Peyer's patch (tissue), 4 donors: ENCODE measurements at regions not wholly inside any gene's neighbourhood (a gene's known extent, or its start where the extent isn't known, plus 50 kb on each side); places are given as distances from the start of the nearest gene placed in this dataset.
A peak's percentile ranks its signal among the peaks of the same experiment; 100 is the strongest.
"Not testable (repeated sequence)": the region's sequence is repeated elsewhere in the genome, so short reads cannot be mapped to it uniquely, and the experiment has no call there.

Source experiments
- DNase-seq, 3 donors: peaks; one replicate each; pipeline ENCODE4 v3.0.0-alpha.2; 2017 to 2019
- H3K27ac ChIP-seq, 4 donors: fragments of 200-600 bp; sonication (generic); one replicate each; pipeline ENCODE4 v1.5.1; 2016 to 2019
- H3K27me3 ChIP-seq, 2 donors: fragments of 200-600 bp; sonication (generic); one replicate each; pipeline ENCODE4 v1.5.1; 2019
- H3K36me3 ChIP-seq, 3 donors: fragments of 200-600 bp; sonication (generic); one replicate each; pipeline ENCODE4 v1.5.1; 2016 to 2019
- H3K4me1 ChIP-seq, 4 donors: fragments of 200-600 bp; sonication (generic); one replicate each; pipeline ENCODE4 v1.5.1; 2016 to 2019
- H3K4me3 ChIP-seq, 4 donors: fragments of 200-600 bp; sonication (generic); 1 replicate in 3 of 4; 2 replicates in 1 of 4; pipeline ENCODE4 v1.5.1; 2016 to 2019; ENCODE audit warnings: mild to moderate bottlenecking in 1 of 4
- H3K9me3 ChIP-seq, 4 donors: fragments of 200-600 bp; sonication (generic); one replicate each; pipeline ENCODE4 v1.5.1; 2016 to 2019; ENCODE audit warnings: mild to moderate bottlenecking in 1 of 4
- POLR2A ChIP-seq, 2 donors: fragments of 450-650 bp; IDR thresholded peaks; one replicate each; pipeline ENCODE4 v1.5.1; 2017; ENCODE audit warnings: antibody characterized with exemption in 2 of 2, mild to moderate bottlenecking in 2 of 2, moderate library complexity in 2 of 2
- TF ChIP-seq, protein P1 (sequence below), 6 experiments: fragments of 450-650 bp in 4 of 6; fragments of 200-600 bp in 2 of 6; sonication (generic) in 1 of 6; IDR thresholded peaks; one replicate each; pipeline ENCODE4 v1.5.1; 2017 to 2019; ENCODE audit warnings: antibody characterized with exemption in 6 of 6, mild to moderate bottlenecking in 3 of 6, moderate library complexity in 1 of 6

DNA sequence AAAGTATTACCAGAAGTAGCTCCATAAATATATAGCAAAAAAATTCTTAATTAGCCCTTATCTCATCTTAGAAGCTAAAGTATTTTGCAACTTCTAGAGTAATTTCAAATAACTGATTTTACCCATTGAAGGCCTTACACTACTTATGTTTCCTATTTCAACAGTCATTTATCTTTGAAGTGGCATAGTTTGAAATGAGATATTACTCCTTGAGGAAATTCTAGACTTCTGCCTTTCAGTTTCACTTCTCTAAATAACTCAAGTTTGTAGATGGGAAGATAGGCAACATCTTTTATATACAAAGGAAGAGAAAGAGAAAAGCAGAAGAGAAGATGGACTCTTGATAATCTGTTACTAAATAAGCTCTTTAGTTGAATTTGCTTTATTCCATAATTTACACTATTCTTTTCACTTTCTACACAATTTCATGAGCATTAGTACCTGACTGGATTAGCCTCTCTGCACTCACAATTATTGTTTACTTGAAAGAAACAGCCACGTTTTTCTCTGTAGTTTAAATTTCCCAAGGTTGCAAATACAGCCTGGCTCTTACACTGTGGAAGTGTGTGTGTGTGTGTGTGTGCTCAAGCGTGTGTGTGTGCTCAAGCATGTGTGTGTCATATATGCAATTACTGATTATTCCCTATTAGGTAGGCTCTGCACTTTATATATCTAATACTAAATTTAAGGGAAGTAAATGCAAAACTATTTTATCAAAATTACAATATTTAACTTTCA lies 60.6 kb upstream of the EMB start:
- no peaks in the 10 kb centered on the region for H3K27me3 ChIP-seq
- H3K36me3 ChIP-seq: no peaks in the 10 kb centered on the region
- no peak for DNase-seq
- H3K4me1 ChIP-seq: no peaks in the 10 kb centered on the region
- peak overlapping the region in 1 of 4 donors; percentile 32 for H3K27ac ChIP-seq
- TF ChIP-seq, protein P1, sequence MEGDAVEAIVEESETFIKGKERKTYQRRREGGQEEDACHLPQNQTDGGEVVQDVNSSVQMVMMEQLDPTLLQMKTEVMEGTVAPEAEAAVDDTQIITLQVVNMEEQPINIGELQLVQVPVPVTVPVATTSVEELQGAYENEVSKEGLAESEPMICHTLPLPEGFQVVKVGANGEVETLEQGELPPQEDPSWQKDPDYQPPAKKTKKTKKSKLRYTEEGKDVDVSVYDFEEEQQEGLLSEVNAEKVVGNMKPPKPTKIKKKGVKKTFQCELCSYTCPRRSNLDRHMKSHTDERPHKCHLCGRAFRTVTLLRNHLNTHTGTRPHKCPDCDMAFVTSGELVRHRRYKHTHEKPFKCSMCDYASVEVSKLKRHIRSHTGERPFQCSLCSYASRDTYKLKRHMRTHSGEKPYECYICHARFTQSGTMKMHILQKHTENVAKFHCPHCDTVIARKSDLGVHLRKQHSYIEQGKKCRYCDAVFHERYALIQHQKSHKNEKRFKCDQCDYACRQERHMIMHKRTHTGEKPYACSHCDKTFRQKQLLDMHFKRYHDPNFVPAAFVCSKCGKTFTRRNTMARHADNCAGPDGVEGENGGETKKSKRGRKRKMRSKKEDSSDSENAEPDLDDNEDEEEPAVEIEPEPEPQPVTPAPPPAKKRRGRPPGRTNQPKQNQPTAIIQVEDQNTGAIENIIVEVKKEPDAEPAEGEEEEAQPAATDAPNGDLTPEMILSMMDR (IDR thresholded peaks at IDR 0.05): no peak
- no peak for TF ChIP-seq POLR2A (IDR thresholded peaks at IDR 0.05)
- H3K9me3 ChIP-seq: no peaks in the 10 kb centered on the region
- no peak overlapping the region for H3K4me3 ChIP-seq

DNA sequence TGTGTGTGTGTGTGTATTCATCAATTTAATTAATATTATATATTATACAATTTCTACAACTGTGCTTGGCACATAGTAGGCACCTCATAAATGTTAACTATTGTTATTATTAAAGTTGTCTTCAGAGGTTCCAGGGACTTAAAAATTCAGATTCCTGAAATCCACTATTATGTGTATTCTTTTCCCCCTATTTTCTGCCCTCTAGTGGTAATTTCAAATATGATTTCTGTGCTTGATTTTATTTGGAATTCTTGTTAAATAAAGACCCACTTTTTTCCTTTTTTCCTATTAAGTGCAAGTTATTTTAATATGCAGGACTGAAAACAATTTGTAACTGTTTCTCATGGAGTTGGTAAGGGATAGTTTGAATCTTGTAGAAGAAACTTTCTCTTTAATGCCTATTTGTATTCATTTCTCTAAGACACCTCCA lies 72.0 kb upstream of the EMB start:
- not testable (repeated sequence) for H3K36me3 ChIP-seq, H3K4me1 ChIP-seq
- TF ChIP-seq, protein P1 (IDR thresholded peaks at IDR 0.05): peak in 4 of 6 experiments; percentile 27 to 60 (median 40)

DNA sequence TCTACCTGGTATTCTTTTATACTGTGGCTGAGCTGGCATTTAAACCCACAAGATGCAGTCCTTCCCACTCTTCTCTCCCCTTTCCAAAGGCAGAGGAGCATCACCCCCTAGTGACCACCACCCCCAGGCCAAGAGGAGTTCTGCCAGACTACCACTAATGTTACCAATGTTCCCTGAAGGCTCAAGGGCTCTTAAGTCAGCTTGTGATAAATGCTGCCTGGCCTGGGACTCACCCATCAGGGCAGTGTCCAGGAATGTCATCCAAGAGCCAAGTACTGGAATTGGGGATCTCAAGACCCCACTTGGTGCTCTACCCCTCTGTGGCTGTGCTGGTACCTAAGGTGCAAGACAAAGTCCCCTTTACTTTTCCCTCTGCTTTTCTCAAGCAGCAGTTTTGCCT lies 80.0 kb upstream of the EMB start:
- DNase-seq, H3K4me1 ChIP-seq, H3K27me3 ChIP-seq, H3K36me3 ChIP-seq, H3K4me3 ChIP-seq, H3K9me3 ChIP-seq, H3K27ac ChIP-seq: not testable (repeated sequence)

More for the DNA sequence above, 72.0 kb upstream of the EMB start:
- not testable (repeated sequence) for H3K27me3 ChIP-seq, H3K27ac ChIP-seq, DNase-seq, H3K4me3 ChIP-seq, H3K9me3 ChIP-seq

DNA sequence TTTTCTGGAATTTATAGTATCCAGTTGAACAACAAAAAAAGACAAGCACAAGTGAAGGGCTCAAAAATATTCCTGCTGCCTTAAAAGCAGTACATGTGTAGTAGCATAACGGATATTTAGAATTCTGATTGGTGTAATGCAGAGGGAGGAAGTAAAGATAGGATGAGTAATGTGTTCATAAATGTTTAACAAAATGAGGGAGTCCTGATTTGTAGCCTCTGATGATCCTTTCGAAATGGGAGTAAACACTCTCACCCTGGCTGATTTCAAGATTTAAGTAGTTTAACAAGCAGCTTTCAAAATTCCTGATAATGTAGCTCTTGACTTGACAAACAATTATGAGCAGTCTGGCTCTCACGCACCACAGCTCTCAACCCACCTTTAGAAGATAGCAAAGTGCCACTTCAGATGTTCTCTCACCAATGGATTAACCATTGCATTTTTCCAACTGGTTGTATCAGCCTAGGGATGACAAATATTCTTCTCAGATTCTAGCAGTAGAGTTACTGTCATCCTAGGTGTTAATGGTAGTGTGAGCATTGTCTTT lies 86.5 kb upstream of the EMB start:
- not testable (repeated sequence) for H3K9me3 ChIP-seq, H3K36me3 ChIP-seq, H3K27ac ChIP-seq, H3K27me3 ChIP-seq, H3K4me3 ChIP-seq, DNase-seq, H3K4me1 ChIP-seq

DNA sequence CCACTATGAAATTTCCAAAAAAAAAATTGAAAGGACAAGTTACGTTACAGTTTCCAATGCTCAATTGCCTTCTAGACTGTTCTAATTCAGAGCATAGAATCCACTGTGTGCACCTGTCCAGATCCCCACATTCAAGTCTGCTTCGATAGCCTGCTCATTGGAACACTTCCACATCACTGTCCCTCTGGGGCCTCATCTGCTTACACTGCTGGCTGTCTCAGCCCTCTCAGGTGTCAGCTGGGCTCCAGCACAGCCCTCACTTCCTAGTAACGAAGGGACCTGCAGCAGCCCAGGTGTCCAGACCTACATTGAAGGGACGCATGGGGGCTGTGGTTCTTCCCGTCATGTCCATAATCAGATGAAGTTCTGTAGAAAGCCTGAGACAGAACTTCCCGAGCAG lies 94.3 kb upstream of the EMB start:
- TF ChIP-seq, protein P1 (IDR thresholded peaks at IDR 0.05): no peak
- TF ChIP-seq POLR2A (IDR thresholded peaks at IDR 0.05): no peak
- Histone ChIP-seq H3K36me3 (no peaks in the 10 kb centered on the region), H3K27ac (no peak overlapping the region), H3K4me1 (no peaks in the 10 kb centered on the region), H3K4me3 (no peak overlapping the region), H3K9me3 (no peaks in the 10 kb centered on the region), H3K27me3 (no peaks in the 10 kb centered on the region)
- DNase-seq: no peak

DNA sequence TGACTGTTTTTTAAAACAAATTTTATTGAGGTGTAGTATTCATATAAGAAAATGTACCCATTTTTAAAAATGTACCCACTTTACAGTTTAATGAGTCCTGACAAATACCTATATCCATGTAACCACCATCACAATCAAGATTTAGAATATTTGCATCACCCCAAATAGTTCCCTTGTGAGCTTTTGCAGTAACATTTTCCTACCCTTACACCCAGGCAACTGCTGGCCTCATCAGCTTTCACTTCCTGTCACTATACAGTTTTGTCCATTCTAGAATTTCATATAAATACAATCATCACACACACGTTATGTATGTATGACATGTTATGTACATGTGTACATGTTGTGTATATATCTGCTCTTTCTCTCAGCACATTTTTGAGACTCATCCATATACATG lies 96.4 kb upstream of the EMB start:
- H3K27me3 ChIP-seq, H3K36me3 ChIP-seq, H3K27ac ChIP-seq, H3K9me3 ChIP-seq, DNase-seq, H3K4me3 ChIP-seq, H3K4me1 ChIP-seq: not testable (repeated sequence)

DNA sequence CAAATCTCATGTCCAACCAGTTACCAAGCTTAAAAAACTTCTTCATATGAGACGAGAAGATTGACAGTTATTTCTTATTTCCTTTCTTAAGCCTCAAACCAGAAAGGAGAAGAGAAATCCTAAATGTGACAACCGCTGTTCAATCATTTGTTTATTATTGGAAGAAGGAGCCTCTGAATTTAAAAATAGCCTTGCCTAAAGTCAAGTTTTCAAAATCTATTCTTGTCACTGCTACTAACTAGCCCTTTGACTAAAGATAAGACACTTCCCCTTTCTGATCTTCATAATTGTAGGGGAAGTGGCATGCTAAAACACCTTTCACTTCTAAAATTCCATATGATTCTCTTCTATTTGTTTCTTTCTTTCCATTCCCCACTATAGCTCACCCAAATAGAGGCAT lies 106.2 kb upstream of the EMB start:
- DNase-seq: no peak
- TF ChIP-seq, protein P1 (IDR thresholded peaks at IDR 0.05): no peak
- TF ChIP-seq POLR2A (IDR thresholded peaks at IDR 0.05): no peak
- H3K9me3 ChIP-seq: no peaks in the 10 kb centered on the region
- H3K4me1 ChIP-seq: no peaks in the 10 kb centered on the region
- H3K36me3 ChIP-seq: no peaks in the 10 kb centered on the region
- no peaks in the 10 kb centered on the region for H3K27me3 ChIP-seq
- H3K27ac ChIP-seq: no peak overlapping the region
- no peak overlapping the region for H3K4me3 ChIP-seq
